HEK293T (cell line): ENCODE measurements at regions not wholly inside any gene's neighbourhood (a gene's known extent, or its start where the extent isn't known, plus 50 kb on each side); places are given as distances from the start of the nearest gene placed in this dataset.

Experiments used
- FOXA1 ChIP-seq: fragments of 450-650 bp; IDR thresholded peaks from 2 replicates; pipeline ENCODE4 v1.6.1; 2016; ENCODE audit warnings: mild to moderate bottlenecking
- FOXM1 ChIP-seq: fragments of 450-650 bp; IDR thresholded peaks from 2 replicates; pipeline ENCODE4 v1.6.1; 2017; ENCODE audit warnings: mild to moderate bottlenecking, borderline replicate concordance
- PKNOX1 ChIP-seq: fragments of 450-650 bp; IDR thresholded peaks from 2 replicates; pipeline ENCODE4 v1.6.1; 2016
- TARDBP ChIP-seq: fragments of 450-650 bp; IDR thresholded peaks from 2 replicates; pipeline ENCODE4 v1.6.1; 2016

- TF ChIP-seq PKNOX1 (no peak), FOXA1 (no peak), FOXM1 (no peak), TARDBP (no peak)
Observed at GRCh38 chr9:3648266-3648665, 122.5 kb upstream of the RFX3 start.
